ENCODE measurements at regions not wholly inside any gene's neighbourhood (a gene's known extent, or its start where the extent isn't known, plus 50 kb on each side); places are given as distances from the start of the nearest gene placed in this dataset.

DNA sequence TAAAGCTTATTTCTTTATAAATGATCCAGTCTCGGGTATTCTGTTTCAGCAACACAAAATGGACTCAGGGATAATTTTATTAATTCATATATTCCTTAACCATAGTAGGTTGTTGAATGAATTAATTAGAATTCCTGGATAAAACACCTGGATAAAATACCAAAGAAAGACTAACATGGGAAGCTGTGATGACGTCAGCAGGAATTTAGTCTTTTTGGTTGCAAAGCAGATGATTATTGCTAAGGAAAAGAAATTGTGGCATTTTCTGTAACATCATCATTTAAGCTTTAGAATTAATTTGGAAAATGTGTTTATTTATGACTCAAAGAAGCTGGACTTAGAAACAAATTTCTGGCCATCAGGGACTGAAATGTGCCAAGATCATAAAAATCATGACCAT lies 228.3 kb upstream of the ZBTB20 start:
- TF ChIP-seq GATA2 (IDR thresholded peaks at IDR 0.05; ENCODE audit: low read depth, low read length) (no peak), GATA3 (IDR thresholded peaks at IDR 0.05; ENCODE audit: low read depth, low read length) (no peak)

Data from SH-SY5Y (cell line).